ENCODE measurements at regions not wholly inside any gene's neighbourhood (a gene's known extent, or its start where the extent isn't known, plus 50 kb on each side); places are given as distances from the start of the nearest gene placed in this dataset.
"Not testable (repeated sequence)": the region's sequence is repeated elsewhere in the genome, so short reads cannot be mapped to it uniquely, and the experiment has no call there.

GRCh38 chr5:105940181-105940580 is 1730.6 kb downstream of the EFNA5 start:
- no peak for DNase-seq

- no peak for DNase-seq
These were observed 1736.6 kb downstream of the EFNA5 start for GRCh38 chr5:105934171-105934570.

GRCh38 chr5:105931881-105932421 is 1738.8 kb downstream of the EFNA5 start:
- DNase-seq: no peak

- no peak for DNase-seq
These were observed 1740.9 kb downstream of the EFNA5 start for GRCh38 chr5:105929858-105930257.

- no peak for DNase-seq
These were observed 1746.4 kb downstream of the EFNA5 start for GRCh38 chr5:105924366-105924765.

- no peak for DNase-seq
These were observed 1748.2 kb downstream of the EFNA5 start for GRCh38 chr5:105922574-105922973.

GRCh38 chr5:105922080-105922479 is 1748.7 kb downstream of the EFNA5 start:
- no peak for DNase-seq

GRCh38 chr5:105917189-105917588 is 1753.5 kb downstream of the EFNA5 start:
- no peak for DNase-seq

GRCh38 chr5:105907016-105907415 is 1763.7 kb downstream of the EFNA5 start:
- no peak for DNase-seq

GRCh38 chr5:105905392-105905791 is 1765.3 kb downstream of the EFNA5 start:
- no peak for DNase-seq

- no peak for DNase-seq
These were observed 1767.7 kb downstream of the EFNA5 start for GRCh38 chr5:105903069-105903468.

GRCh38 chr5:105899726-105900125 is 1771.0 kb downstream of the EFNA5 start:
- no peak for DNase-seq

GRCh38 chr5:105898183-105898582 is 1772.6 kb downstream of the EFNA5 start:
- no peak for DNase-seq

- DNase-seq: no peak
These were observed 1785.5 kb downstream of the EFNA5 start for GRCh38 chr5:105885266-105885665.

- no peak for DNase-seq
These were observed 1787.7 kb downstream of the EFNA5 start for GRCh38 chr5:105882956-105883481.

- no peak for DNase-seq
These were observed 1792.3 kb downstream of the EFNA5 start for GRCh38 chr5:105878402-105878801.

GRCh38 chr5:105877592-105877991 is 1793.1 kb downstream of the EFNA5 start:
- DNase-seq: no peak

GRCh38 chr5:105874316-105874715 is 1796.4 kb downstream of the EFNA5 start:
- DNase-seq: no peak

- no peak for DNase-seq
These were observed 1798.0 kb downstream of the EFNA5 start for GRCh38 chr5:105872569-105873270.

- no peak for DNase-seq
These were observed 1802.5 kb downstream of the EFNA5 start for GRCh38 chr5:105868038-105868780.

- DNase-seq: no peak
These were observed 1804.9 kb downstream of the EFNA5 start for GRCh38 chr5:105865834-105866233.

- DNase-seq: not testable (repeated sequence)
These were observed 1811.4 kb downstream of the EFNA5 start for GRCh38 chr5:105859350-105859749.

- DNase-seq: no peak
These were observed 1821.0 kb downstream of the EFNA5 start for GRCh38 chr5:105849701-105850100.

GRCh38 chr5:105840800-105841199 is 1829.9 kb downstream of the EFNA5 start:
- no peak for DNase-seq

Measured in DMS79 treated with DMSO at 0.1 percent for 48 hours (cell line).